NCI-H2196 treated with DMSO at 0.1 percent for 48 hours (cell line): ENCODE measurements at regions not wholly inside any gene's neighbourhood (a gene's known extent, or its start where the extent isn't known, plus 50 kb on each side); places are given as distances from the start of the nearest gene placed in this dataset.
"Not testable (repeated sequence)": the region's sequence is repeated elsewhere in the genome, so short reads cannot be mapped to it uniquely, and the experiment has no call there.

Experiments used
- DNase-seq: peaks from one replicate; lab custom pipeline; 2025; ENCODE audit not compliant: unreplicated experiment; lab: John Stamatoyannopoulos, UW

DNA sequence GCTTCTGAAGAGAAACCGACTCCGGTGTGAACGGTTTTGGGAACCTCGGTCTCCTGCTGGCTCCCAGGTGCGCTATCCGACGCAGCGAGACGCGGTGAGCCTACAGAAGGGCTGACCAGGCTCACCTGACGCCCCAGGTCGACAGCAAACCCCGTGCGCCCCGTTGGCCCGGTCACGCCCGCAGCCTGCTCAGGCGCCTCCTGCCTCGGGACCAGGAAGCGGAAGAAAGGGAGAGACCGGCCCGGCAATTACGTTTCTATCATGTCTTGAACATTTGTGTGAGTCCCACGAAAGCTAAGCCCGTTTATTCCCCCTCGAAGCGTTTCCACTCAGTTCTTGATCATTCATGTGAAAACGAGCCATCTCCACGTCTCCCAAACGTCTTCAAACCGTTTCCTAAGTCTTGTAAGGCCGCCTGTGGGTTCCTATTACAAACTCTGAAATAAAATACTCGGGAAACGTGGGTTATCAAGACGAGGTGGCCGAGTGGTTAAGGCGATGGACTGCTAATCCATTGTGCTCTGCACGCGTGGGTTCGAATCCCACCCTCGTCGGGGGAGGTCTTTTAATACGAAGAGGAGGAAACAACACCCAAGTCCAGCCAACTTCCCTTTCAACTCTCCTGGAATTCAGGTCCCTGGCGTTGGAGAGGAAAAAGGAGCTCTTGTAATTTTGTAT is 150.5 kb upstream of the PRSS16 start:
- no peak for DNase-seq

DNA sequence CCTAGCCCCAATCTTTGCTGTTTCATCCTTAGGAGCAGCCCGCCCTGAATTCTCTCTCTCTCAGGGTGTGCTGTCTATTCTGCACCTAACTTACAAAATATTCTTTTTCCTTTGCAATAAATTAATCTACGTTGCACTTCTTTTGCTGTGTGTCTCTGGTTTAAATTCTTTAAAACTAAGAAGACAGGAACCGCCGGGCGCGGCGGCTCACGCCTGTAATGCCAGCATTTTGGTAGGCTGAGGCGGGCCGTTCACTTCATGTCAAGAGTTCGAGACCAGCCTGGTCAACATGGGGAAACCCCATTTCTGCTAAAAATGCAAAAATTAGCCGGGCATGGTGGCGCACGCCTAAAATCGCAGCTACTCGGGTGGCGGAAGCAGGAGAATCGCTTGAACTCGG is 148.5 kb upstream of the PRSS16 start:
- DNase-seq: no peak

DNA sequence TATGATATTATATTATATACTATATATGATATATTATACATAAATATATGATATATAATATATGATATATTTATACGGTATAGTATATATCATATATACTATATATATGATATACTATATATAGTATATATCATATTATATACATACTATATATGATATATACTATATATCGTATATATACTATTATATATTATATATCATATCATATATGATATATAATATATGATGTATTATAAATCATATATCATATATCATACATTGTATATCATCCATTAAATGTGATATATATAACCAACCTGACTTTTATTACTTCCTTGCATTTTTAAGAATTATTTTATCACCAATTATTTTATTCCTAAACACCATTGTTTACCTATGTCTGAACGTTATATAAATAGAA is 146.6 kb upstream of the PRSS16 start:
- DNase-seq: no peak

DNA sequence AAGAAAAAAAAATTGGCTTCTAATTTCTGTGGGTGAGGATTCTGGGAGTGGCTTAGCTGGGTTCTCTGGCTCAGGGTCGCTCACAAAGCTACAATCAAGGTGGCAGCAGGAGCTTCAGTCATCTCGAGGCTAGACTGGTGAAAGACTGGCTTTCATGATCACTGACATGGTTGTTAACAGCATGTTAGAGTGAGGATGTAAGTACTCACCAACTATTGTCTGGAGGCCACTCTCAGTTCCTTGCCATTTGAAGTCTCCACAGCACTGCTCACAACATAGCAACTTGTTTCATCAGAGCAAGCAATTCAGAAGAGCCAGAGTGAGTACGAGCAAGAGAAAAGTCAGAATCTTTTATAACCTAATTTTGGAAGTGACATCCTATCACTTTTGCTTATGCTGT is 145.7 kb upstream of the PRSS16 start:
- no peak for DNase-seq

DNA sequence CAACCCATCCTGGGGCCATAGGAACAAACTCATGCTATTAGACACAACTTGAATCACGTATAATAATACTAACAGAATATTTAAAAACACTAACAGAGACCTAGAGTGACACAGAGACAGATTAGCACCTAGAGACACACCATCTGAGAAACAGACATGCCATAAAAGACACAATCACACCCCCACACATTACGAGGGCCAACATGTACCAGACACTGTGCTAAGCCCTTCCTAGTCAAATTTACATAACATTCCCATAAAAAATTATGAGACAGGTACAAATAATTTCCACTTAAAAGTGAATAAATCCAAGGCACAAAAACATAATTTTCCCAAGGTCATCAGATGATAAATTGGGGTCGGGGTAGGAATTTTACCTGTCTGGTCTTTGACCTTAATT is 141.1 kb upstream of the PRSS16 start:
- DNase-seq: no peak

DNA sequence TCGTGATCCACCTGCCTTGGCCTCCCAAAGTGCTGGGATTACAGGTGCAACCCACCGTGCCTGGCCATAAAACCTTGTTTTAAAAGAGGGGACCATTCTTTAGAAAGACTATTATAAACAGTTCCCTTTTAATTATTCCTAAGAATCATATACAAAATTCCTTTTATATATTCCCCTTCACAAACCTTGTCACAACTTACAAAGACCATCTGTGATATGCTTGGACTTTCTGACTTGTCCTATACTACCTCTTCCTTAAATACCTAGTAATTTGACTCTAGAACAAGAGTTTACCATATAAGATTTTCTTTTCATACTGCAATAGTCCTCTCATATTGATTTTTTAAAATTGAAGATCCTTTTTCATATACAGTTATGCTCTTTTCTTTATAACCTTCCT is 135.8 kb upstream of the PRSS16 start:
- DNase-seq: no peak

DNA sequence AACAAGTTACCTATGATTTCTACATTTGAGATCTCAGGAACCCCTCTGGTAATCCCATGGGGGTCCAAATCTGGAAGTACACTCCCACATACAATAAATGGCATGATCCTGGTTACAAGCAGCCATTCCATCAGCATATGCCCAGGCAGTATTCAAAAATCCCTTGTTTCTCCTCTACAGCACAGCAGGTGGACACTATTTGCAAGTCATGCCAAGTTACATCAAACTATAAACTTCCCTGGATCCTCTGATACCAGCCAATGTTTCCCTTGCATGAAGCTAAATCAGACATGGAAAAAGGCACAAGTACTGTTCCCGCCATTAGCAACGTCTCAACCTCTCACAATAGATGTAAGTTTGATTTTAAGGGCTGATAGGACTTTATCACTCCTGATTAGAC is 134.5 kb upstream of the PRSS16 start:
- DNase-seq: no peak

DNA sequence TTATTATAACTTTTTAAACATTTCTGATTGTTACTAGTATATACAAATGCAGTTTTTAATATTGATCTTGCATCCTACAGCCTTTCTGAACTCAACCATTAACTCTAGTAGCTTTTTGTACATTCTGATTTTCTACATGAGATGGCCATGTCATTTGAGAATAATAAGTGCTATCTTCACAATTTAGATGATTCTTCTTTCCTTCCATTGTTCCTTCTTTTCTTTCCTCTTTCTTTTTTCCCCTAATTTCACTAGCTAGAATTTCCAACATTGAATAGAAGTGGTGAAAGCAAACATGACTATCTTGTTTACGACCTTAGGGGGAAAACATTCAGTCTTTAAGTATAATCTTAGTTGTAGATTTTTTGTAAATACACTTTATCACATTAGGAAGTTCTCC is 128.2 kb upstream of the PRSS16 start:
- DNase-seq: no peak

DNA sequence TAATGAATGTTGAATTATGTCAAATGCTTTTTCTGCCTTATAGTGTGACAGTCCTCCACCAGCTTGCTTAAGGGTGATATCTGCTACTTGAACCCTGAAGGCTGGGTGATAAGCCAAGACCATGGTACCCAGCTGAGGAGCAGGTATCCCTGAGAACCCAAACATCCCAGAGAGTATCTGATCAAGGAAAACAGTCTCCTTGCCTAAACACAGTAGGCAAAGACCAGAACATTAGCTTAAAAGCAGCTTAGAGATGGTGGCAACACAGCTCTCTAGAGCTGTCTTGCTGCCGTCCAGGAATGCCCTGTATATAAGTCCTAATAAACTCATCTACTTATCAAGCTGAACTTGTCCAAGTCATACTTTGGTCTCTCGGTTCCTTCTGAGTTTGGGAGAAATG is 127.7 kb upstream of the PRSS16 start:
- no peak for DNase-seq

DNA sequence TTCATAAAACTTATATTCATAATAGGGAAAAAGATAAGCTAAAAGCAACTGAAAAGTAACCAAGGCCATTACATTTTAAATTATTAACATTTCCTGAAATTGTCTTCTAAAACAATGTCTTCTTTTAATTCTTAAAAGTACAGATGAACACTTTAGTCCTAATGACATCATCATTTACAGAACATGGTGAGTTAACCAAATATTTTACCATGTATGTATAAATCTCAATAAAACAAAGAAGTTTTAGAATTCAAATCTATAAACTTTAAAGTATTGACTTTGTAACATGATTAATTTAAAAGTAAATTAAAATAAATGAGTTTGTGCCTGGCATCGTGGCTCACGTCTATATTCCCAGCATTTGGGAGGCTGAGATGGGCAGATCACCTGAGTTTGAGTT is 125.9 kb upstream of the PRSS16 start:
- DNase-seq: no peak

DNA sequence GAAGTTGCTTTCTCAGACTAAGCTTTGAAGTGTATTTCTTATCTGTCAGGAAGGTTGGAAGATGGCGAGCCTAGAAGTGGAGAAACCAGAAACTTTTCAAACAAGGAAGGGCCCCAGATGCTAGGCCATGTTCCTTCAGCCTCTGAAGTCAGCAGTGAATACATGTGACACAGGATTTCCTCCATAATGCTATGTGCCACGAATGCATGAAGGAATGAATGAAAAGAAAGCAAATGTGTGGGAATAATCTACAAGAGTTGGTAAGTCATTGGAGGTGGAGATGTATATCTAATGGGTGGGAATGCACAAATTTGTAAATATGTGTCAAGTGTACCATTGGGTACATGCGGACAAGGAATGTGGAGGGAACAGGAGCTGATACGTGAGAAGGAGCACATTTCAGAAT is 123.2 kb upstream of the PRSS16 start:
- no peak for DNase-seq

DNA sequence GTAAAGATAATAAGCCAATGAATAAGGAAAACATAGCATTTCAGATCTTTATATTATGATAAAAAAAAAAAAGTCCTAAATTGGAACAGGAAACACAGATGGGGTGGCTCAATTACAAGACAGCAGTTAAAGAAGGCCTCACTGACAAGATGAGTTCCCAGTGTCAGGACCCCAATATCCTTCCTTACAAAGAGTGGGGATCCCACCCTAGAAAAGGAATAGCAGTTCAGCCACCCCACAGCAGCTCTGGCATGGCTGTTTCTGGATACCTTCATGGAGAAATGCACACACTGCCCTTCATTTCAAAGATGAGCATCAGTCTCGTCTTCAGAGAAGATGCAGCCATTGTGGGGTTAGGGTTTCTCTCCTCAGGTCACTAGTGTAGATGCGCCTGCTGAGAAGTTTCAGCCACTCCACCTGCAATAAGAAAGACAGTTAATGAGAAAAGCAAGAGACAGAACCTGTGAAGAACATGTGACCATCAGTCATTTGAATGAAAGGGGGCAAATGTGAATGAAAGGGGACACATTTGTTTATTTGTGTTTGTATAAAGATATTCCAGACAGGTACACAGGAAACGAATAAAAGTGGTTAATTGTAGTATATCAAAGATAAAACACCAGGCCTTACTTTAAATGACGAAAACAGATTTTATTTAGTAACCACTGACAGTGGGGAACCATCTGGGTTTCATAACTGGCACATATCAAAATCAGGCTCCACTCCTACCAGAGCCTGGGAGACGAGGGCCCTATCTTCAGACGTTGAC is 121.3 kb upstream of the PRSS16 start:
- DNase-seq: no peak

DNA sequence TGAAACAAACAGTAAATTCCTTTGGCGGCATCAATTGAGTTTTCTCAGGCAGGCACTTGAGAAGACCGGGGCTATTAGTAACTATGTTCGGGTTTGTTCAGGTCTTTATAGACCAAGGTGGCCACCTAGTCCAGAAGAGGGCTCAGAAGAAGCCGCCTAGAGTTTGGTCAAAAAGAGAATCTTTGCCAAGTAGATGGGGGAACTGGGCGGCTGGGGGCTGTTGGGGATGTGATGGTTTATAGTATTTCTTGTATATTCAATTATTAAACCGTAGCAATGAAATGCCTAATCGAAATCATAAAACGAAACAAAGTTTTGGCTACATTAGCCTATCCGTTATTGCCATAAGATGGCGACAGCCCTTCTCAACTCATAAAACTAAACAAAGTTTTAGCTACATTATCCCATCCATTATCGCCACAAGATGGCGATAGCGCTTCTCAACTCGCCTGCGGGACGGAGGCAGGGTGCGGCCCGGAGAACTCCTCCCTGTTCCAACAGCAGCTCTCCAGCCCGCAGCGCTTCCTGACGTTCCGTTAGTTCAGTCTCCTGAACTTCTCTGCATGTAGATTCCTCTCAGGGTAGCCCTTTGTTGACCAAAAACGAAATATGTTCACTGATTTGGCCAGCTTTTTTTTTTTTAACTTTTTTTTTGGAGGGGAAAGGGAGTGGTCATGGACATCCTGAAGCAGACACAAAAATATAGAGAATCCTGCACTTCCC is 120.5 kb upstream of the PRSS16 start:
- DNase-seq: no peak

DNA sequence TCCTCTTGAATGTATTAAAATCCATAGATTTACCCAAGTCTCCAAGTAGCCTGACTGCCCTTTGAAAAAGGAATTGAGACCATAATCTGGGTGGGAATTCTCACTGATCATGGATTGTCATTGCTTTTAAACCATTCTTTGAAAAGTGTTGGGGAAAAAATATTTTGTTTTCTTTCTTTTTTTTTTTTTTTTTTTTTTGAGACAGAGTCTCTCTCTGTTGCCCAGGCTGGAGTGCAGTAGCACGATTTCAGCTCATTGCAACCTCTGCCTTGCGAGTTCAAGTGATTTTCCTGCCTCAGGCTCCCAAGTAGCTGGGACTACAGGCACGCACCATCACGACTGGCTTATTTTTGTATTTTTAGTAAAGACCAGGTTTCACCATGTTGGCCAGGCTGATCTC is 119.6 kb upstream of the PRSS16 start:
- DNase-seq: not testable (repeated sequence)

DNA sequence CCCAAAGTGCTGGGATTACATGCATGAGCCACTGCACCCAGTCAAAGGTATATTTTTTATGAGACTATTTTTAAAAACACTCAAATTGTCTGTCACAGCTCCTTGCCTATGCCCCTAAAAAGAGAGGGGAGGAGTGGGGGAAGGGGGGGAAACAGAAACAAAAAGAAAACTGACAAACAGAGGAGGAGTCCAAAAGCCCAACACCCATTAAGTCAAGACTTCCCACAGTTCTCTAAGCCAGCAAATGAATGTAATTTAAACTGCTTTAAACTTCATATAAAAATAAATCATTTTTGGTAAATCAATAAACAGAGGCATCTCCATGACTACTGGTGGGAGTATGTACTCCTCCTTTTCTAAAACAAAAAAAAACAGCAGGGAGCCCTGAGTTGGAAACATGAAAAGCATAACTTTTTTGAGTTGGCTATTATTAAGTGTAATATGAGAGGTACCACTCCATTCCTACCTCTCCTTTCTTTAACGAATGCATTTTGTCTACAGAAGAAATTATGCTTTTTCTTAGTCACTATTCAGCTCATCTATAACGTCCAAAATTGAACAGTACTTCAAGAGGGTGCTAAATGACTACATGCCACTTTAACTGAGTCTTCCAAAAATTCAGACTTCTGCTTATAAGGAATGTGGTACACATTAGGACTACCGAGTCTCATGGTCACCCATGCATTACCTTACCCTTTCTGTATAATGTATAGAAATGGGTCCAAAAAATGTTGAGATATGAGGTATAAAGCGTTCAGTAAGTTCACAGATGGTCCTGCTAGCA is 119.0 kb upstream of the PRSS16 start:
- DNase-seq: no peak

DNA sequence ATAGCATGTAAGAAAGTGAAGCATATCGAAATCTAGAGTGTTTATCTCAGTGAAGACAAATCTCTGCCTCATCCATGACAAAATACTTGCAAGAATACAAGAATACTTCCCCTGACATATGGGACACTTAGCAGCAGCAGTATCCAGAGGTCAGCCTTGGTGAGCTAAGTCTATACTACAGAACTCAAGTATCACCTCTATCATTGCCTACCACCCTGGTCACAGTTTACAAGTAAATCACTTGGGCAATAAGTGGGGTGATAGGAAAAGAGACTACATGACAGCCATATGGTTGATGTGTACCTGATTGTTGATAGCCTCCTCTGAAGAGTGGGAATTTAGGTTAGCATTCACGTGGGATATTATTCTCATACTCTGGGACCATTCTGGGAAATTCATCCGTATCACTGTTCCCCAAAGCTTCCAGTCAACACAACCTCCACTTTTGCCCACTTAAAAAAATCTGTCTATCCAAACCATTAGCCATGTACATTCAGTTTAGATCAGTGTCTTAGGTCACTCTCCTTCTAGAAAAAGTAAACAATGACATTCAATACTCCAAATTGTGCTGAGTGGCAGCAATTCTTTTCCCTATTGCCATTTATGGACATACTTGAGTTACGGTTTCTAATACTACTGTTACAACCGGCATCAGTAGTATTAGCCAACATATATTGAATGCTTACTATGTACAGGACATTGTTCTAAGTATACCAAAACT is 118.2 kb upstream of the PRSS16 start:
- DNase-seq: peak; percentile 38

DNA sequence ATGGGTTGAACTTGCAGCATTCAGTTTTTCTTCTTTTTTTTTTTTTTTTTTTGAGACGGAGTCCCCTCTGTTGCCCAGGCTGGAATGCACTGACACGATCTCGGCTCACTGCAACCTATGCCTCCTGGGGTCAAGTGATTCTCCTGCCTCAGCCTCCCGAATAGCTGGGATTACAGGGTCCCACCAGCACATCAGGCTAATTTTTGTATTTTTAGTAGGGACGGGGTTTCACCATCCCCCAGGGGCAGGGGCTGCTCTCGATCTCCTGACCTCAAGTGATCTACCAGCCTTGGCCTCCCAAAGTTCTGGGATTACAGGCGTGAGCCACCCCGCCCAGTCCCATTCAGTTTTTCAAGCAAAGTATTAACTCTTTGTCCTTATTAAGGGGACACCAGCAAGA is 117.6 kb upstream of the PRSS16 start:
- DNase-seq: no peak

DNA sequence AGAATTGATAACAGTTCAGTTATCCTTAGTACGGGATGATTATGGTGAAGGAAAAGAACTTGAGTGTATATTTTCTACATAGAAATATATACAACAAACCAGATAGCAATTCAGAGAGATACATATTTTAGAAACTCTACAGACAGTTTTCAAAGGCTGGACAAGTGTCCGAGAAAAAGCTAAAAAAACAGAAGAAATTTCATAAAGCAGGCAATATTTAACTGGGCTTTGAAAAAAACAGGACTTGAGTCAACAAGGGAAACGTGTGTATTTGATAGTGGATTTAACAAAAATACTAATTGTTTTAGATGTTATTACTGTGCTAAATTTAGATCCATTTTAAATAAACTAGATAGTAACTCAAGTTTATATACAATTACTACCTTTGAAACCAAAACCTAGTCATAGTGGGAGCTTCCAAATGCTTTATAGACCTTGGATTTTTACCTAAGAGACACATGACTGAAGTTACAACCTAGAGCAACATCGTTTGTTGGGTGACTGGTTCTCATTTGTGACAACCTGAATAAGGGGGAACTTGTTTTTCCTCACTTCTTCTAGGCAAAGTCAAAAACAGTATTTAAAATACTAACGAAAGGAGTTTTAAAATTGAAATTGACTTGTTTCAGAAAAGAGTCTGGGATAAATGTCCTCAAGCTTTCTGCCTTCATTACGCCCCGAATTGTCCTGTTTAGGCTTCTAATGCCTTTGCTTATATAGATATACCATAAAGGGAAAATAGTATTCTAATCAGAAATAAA is 116.7 kb upstream of the PRSS16 start:
- DNase-seq: no peak

DNA sequence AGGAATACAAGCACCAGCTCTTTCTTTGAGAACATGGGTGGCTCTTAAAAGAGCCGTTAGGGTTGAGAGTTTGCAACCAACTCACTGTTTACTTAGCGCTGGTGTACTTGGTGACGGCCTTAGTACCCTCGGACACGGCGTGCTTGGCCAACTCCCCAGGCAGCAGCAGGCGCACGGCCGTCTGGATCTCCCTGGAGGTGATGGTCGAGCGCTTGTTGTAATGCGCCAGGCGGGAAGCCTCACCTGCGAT is 115.3 kb upstream of the PRSS16 start:
- not testable (repeated sequence) for DNase-seq

DNA sequence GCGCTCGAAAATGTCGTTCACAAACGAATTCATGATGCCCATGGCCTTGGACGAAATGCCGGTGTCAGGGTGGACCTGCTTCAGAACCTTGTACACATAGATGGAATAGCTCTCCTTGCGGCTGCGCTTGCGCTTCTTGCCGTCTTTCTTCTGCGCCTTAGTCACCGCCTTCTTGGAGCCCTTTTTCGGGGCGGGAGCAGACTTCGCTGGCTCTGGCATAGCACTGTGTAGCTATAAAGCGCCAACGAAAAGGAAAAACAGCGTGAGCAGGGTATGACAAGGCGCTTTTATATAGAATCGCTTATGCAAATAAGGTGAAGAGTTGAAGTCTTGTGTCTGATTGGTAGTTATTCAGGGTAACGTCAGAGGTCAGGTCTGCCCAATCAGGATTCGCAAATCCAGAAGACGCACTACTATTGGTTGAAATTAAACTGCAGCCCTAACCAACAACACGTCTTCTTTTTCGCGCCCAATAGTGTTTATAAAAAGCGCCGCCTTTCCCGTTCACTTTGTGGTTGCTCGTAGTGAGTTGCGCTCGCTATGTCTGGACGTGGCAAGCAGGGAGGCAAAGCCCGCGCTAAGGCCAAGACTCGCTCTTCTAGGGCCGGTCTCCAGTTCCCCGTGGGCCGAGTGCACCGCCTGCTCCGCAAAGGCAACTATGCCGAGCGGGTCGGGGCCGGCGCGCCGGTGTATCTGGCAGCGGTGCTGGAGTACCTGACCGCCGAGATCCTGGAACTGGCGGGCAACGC is 114.8 kb upstream of the PRSS16 start:
- DNase-seq: peak; percentile 97
